HG03039 (cell line): ENCODE measurements at regions not wholly inside any gene's neighbourhood (a gene's known extent, or its start where the extent isn't known, plus 50 kb on each side); places are given as distances from the start of the nearest gene placed in this dataset.

Experiments
- ATAC-seq: cut with Tn5 transposase; IDR thresholded peaks from one replicate; pipeline ENCODE4 v1.9.1; 2021; ENCODE audit warnings: mild to moderate bottlenecking, moderate library complexity; ENCODE audit not compliant: unreplicated experiment

- no peak for ATAC-seq
Observed at GRCh38 chr10:4590807-4591206, 235.2 kb upstream of the AKR1E2 start.

- no peak for ATAC-seq
Observed at GRCh38 chr10:4588824-4589223, 237.2 kb upstream of the AKR1E2 start.

GRCh38 chr10:4587466-4587865 is 238.5 kb upstream of the AKR1E2 start:
- no peak for ATAC-seq

- no peak for ATAC-seq
Observed at GRCh38 chr10:4586776-4587175, 239.2 kb upstream of the AKR1E2 start.

GRCh38 chr10:4581929-4582328 is 244.1 kb upstream of the AKR1E2 start:
- no peak for ATAC-seq

- ATAC-seq: no peak
Observed at GRCh38 chr10:4579844-4580243, 246.2 kb upstream of the AKR1E2 start.

- ATAC-seq: no peak
Observed at GRCh38 chr10:4576206-4576605, 249.8 kb upstream of the AKR1E2 start.

GRCh38 chr10:4569151-4569550 is 256.9 kb upstream of the AKR1E2 start:
- ATAC-seq: no peak

GRCh38 chr10:4568731-4569130 is 257.3 kb upstream of the AKR1E2 start:
- ATAC-seq: no peak

GRCh38 chr10:4568086-4568485 is 257.9 kb upstream of the AKR1E2 start:
- no peak for ATAC-seq

- no peak for ATAC-seq
Observed at GRCh38 chr10:4567637-4568036, 258.4 kb upstream of the AKR1E2 start.

- ATAC-seq: no peak
Observed at GRCh38 chr10:4566011-4566410, 260.0 kb upstream of the AKR1E2 start.

- ATAC-seq: no peak
Observed at GRCh38 chr10:4561296-4561695, 264.7 kb upstream of the AKR1E2 start.

- no peak for ATAC-seq
Observed at GRCh38 chr10:4557469-4557868, 268.5 kb upstream of the AKR1E2 start.

GRCh38 chr10:4556527-4556926 is 269.5 kb upstream of the AKR1E2 start:
- no peak for ATAC-seq

- ATAC-seq: no peak
Observed at GRCh38 chr10:4555920-4556319, 270.1 kb upstream of the AKR1E2 start.

GRCh38 chr10:4549139-4549653 is 276.8 kb upstream of the AKR1E2 start:
- ATAC-seq: no peak

GRCh38 chr10:4546931-4547330 is 279.1 kb upstream of the AKR1E2 start:
- ATAC-seq: no peak

GRCh38 chr10:4546500-4546899 is 279.5 kb upstream of the AKR1E2 start:
- no peak for ATAC-seq

- no peak for ATAC-seq
Observed at GRCh38 chr10:4545062-4545461, 280.9 kb upstream of the AKR1E2 start.

- ATAC-seq: no peak
Observed at GRCh38 chr10:4543938-4544533, 282.0 kb upstream of the AKR1E2 start.

GRCh38 chr10:4541292-4541691 is 284.7 kb upstream of the AKR1E2 start:
- no peak for ATAC-seq

- ATAC-seq: no peak
Observed at GRCh38 chr10:4538016-4538415, 288.0 kb upstream of the AKR1E2 start.
